Glomerular endothelial cell (primary cell): ENCODE measurements at regions not wholly inside any gene's neighbourhood (a gene's known extent, or its start where the extent isn't known, plus 50 kb on each side); places are given as distances from the start of the nearest gene placed in this dataset.

Experiments used
- DNase-seq: peaks from one replicate; pipeline ENCODE4 v3.0.0-alpha.2; 2011; ENCODE audit warnings: low read depth, low spot score; ENCODE audit errors: extremely low read depth

GRCh38 chr13:33454844-33455705 lies 169.5 kb upstream of the STARD13 start:
- DNase-seq = no peak

DNA sequence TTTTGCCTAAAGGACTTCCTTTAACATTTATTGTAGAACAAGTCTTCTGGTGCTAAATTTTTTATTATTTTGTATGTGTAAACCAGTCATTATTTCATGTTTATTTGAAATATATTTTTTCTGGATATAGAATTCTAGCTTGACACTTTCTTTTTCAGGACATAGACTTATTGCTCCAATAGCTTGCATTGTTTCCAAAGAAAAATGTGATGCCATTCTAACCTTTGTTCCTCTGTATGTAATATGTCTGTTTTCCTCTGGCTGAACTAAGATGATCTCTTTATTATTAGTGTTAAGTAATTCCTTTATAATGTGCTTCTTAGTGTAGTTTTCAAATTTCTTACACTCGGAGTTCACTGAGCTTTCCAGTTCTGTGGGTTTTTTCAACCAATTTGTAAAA lies 174.1 kb upstream of the STARD13 start:
- no peak for DNase-seq

- DNase-seq = no peak
Observed at GRCh38 chr13:33462109-33462508, 176.6 kb upstream of the STARD13 start.

GRCh38 chr13:33464345-33464744 lies 178.8 kb upstream of the STARD13 start:
- no peak for DNase-seq

- DNase-seq = no peak
Observed at GRCh38 chr13:33466262-33466661, 180.7 kb upstream of the STARD13 start.

DNA sequence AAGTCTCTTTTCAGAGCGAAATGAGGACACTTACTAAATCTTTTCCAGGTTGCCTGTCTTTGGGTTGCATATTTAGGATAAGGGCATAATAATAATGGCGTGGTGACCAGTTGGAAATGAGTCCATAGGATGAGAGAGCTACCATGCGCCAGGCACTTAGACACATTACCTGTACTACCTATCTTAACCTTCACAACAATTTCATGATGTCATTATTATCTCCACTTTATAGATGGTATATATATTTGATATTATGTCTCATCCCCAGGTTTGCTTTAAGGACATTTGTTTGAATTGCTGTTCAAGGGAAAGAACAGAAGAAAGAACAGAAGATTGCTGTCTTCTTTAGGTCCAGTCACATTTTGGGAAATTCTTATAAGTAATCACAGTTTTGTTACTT lies 182.0 kb upstream of the STARD13 start:
- DNase-seq = no peak

GRCh38 chr13:33471204-33471603 lies 185.6 kb upstream of the STARD13 start:
- DNase-seq = no peak

GRCh38 chr13:33472446-33472845 lies 186.9 kb upstream of the STARD13 start:
- DNase-seq = no peak

- DNase-seq = no peak
Observed at GRCh38 chr13:33479105-33479504, 193.6 kb upstream of the STARD13 start.

DNA sequence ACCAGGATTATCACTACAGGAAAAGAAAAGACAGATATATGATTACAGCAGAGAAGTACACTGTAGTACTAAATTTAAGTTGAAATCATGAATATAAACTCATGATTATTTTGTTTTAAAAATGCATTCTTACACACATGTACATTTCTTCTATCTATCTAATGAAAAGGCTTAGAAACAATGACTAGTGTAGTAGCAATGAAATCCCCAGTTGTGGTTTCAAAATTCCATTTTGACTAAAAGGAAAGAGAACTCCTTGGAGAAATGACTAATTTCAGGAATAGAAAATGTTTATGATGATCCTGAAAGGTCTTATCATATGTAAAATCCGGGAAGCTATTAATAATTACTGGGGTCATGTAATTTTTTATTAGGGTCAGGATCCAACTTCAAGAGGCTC lies 195.0 kb upstream of the STARD13 start:
- DNase-seq = no peak

GRCh38 chr13:33483471-33483870 lies 197.9 kb upstream of the STARD13 start:
- no peak for DNase-seq

DNA sequence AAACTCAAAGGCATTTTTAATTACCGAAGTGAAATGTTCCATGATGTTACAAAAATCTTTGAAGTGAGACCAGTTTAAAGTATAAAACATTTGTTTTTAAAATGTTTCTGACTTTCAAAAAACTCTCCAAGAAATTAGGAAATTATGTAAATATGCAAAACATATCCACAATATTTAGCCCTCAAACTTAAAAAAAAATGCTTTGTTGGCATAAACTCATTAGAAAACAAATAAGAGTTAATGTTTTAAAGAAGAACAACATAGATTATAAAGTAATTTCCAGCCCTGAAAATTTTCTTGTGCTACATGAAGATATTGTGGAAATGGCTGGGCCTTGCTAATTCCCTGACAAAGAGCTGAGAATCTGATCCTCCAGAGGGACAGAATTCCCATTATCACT lies 199.7 kb upstream of the STARD13 start:
- DNase-seq = no peak

- no peak for DNase-seq
Observed at GRCh38 chr13:33487575-33488243, 202.2 kb upstream of the STARD13 start.

GRCh38 chr13:33489563-33489962 lies 204.0 kb upstream of the STARD13 start:
- DNase-seq = no peak

DNA sequence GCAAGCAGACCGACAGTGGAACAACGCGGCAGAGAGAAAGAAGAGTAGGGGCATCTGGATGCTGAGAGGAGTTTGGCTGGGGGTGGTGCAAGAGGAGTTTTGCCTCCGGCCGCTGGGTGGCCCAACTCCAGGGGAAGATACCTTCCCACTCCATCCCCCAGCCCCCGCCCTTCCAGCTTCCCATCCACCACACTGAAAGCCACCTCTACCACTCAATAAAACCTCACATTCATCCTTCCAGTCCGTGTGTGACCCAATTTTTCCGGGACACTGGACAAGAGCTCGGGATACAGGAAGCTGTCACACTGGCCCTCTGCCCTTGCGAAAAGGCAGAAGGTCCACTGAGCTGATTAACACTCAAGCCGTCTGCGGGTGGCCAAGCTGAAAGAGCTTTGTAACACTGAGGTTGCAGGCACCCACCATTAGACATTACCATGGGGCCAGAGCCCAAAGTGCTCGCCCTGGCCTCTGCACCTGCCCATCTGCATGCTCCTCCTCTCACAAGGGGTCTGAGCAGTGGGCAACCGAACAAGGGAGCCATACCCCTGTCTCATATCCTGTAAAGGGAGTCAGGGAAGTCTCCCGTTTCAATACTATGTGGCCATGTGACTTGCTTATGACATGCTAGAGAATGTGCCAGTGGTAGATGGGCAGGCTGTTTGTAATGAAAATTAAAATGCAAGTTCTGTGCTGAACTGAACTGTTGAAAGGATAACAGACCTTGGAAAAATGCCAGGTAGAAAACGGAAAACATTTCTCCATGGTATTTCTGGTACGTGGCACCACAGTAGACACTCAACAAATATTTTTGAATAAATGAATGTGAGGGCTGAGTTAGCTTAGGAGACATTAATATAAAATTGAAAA lies 205.1 kb upstream of the STARD13 start:
- peak; percentile 94 for DNase-seq

DNA sequence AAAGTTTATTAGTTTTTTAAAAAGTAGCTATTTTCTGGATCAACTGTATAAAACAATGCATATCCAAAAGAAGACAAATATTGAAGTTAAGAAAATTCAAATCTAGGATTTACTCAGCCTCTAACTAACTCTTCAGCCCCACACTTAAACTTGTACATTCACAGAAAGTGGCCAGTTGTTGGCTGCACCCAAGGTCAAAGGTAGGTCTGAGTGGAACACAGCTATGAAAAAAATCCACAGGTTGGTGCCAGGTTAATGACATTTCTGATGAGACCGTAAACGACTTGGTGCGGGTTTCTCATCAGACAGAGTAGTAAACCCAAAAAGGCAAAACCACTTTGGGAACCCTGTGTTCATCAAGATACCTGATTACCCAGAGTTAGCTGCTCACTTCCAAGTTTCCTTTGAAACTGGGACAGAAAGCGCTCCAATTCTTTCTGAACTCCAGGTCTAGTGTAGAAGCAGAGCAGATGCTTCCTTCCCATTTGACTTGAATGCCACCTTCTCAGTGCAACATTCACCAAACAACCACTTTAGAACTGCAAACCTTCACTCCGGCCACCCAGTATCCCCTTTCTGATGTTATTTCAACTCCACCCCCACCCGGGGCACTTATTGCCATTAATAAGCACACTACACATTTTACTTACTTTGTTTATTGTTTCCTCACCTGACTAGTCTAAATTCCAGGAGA lies 208.3 kb upstream of the STARD13 start:
- DNase-seq = no peak

- peak; percentile 100 for DNase-seq
Observed at GRCh38 chr13:33494596-33495204, 209.1 kb upstream of the STARD13 start.

- DNase-seq = no peak
Observed at GRCh38 chr13:33496336-33496735, 210.8 kb upstream of the STARD13 start.

DNA sequence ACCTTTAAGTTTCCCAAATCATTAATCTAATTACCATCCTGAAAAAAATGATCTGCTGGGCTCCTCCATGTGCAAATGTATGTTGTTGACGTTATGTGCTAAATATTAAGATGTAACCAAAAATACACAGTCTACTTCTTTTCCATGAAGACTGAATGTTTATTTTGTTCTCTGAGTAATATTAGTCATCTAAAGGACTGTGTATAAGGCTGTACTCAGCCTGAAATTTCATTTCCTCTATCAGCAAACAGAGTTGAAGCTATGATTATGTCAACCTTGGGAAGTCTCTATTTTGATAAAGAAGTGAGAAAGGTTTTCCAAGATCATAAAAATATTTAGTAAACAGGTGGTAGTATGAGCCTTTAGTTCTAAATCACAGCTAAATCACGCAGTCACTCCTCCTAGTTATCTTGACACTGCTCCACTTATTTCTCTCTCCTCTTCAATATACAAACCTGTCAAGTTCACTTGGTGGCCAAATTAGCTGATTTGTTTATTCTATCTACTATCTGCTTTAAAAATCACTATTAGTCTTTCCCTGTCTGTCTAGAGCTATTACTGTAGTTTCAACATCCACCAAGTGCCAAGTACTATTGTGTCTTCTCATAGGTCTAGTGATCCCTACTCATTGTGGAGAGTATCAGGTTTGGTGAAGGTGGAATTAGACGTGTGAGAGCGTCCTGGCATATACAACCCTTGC lies 211.7 kb upstream of the STARD13 start:
- no peak for DNase-seq

- DNase-seq = no peak
Observed at GRCh38 chr13:33508060-33508459, 222.5 kb upstream of the STARD13 start.
